OCI-LY7 (cell line): ENCODE measurements at regions not wholly inside any gene's neighbourhood (a gene's known extent, or its start where the extent isn't known, plus 50 kb on each side); places are given as distances from the start of the nearest gene placed in this dataset.

ENCODE experiments used
- CTCF ChIP-seq: fragments of 200-600 bp; sonication (generic); conservative IDR thresholded peaks from 2 replicates; pipeline ENCODE4 v1.5.1; 2014; ENCODE audit warnings: mild to moderate bottlenecking, antibody characterized with exemption, low read length, moderate library complexity, mixed read lengths
- EZH2phosphoT487 ChIP-seq: fragments of 200-600 bp; sonication (generic); IDR thresholded peaks from 2 replicates; pipeline ENCODE4 v1.6.1; 2018; ENCODE audit warnings: low read depth, borderline replicate concordance, mild to moderate bottlenecking, mixed run types, antibody characterized with exemption, low read length, moderate library complexity, mixed read lengths

DNA sequence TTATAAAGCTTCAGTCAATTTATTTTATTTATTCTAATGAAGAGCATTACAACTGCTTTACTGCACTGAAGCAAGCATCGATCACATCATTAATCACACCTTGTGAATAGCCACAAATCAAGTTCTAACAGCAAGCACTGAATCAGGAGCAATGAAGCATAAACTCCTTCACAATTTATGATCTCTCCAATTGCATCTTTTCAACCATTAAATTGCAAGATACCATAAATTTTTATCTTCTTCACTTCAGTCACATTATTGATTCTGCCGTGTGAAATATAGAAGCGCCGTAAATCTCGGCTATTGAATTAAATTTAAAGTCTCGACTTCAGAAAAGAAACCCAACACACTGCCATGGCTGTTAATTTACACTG, 298.7 kb downstream of the CDCA7 start:
- TF ChIP-seq CTCF (no peak), EZH2phosphoT487 (no peak)
